SK-N-SH (cell line): ENCODE measurements at regions not wholly inside any gene's neighbourhood (a gene's known extent, or its start where the extent isn't known, plus 50 kb on each side); places are given as distances from the start of the nearest gene placed in this dataset.

ENCODE experiments used
- CTCF ChIA-PET: fragments of 300-600, 350-600 bp; formaldehyde crosslinking; extraction: SDS; loops from one replicate; lab custom pipeline; 2021; lab: Yijun Ruan, JAX
- POLR2A ChIA-PET: fragments of 350-600 bp; sonication (Branson Sonifier 250); formaldehyde crosslinking; extraction: SDS; loops from one replicate; lab custom pipeline; 2020; ENCODE audit warnings: antibody characterized with exemption, inconsistent platforms; lab: Yijun Ruan, JAX
- DNase-seq: peaks from one replicate; pipeline ENCODE4 v3.0.0; 2012
- H2AFZ ChIP-seq: fragments of 200-600 bp; sonication (generic); 2 replicates; pipeline ENCODE4 v1.8.1; 2016; ENCODE audit warnings: antibody characterized with exemption, mild to moderate bottlenecking, low read depth
- H3F3A ChIP-seq: fragments of 200-600 bp; sonication (generic); replicated peaks from 2 replicates; pipeline ENCODE3; 2016; ENCODE audit warnings: antibody characterized with exemption, mild to moderate bottlenecking; ENCODE audit not compliant: insufficient read depth
- H3K27ac ChIP-seq, 2 experiments: fragments of 200-500 bp in 1 of 2; fragments of 200-600 bp in 1 of 2; sonication (Bioruptor generic) in 1 of 2; sonication (generic), shearing (Covaris generic) in 1 of 2; 2 replicates each; pipeline versions ENCODE4 v1.5.1 to v1.6.1; 2014 to 2016; ENCODE audit warnings: low read depth in 2 of 2, inconsistent platforms in 1 of 2, low read length in 1 of 2, mild to moderate bottlenecking in 1 of 2, mixed read lengths in 1 of 2
- H3K27me3 ChIP-seq: fragments of 200-600 bp; sonication (generic), shearing (Covaris generic); 2 replicates; pipeline ENCODE4 v1.6.1; 2016; ENCODE audit warnings: mixed run types; ENCODE audit not compliant: insufficient read depth
- H3K36me3 ChIP-seq, 2 experiments: fragments of 200-500 bp in 1 of 2; fragments of 200-600 bp in 1 of 2; sonication (Bioruptor generic) in 1 of 2; sonication (generic) in 1 of 2; replicated peaks in 1 of 2; 2 replicates each; pipeline versions ENCODE3 to v1.5.1; 2014 to 2016; ENCODE audit warnings: low read length in 1 of 2, mild to moderate bottlenecking in 1 of 2; ENCODE audit not compliant: insufficient read depth in 2 of 2, control insufficient read depth in 1 of 2
- H3K4me1 ChIP-seq, 2 experiments: fragments of 200-500 bp in 1 of 2; fragments of 200-600 bp in 1 of 2; sonication (Bioruptor generic) in 1 of 2; sonication (generic), shearing (Covaris generic) in 1 of 2; 2 replicates each; pipeline versions ENCODE4 v1.5.1 to v1.6.1; 2014 to 2016; ENCODE audit warnings: low read depth in 1 of 2, low read length in 1 of 2, mixed run types in 1 of 2; ENCODE audit not compliant: insufficient read depth in 2 of 2, control insufficient read depth in 1 of 2
- H3K4me2 ChIP-seq: fragments of 200-600 bp; sonication (generic), shearing (Covaris generic); 2 replicates; pipeline ENCODE4 v1.6.1; 2017; ENCODE audit warnings: mixed run types
- H3K4me3 ChIP-seq, 2 experiments: fragments of 200-500 bp in 1 of 2; fragments of 200-600 bp in 1 of 2; sonication (Bioruptor generic) in 1 of 2; sonication (generic), shearing (Covaris generic) in 1 of 2; 2 replicates each; pipeline versions ENCODE4 v1.5.1 to v1.8.1; 2014 to 2016; ENCODE audit warnings: low read depth in 2 of 2, inconsistent platforms in 1 of 2, low read length in 1 of 2, mild to moderate bottlenecking in 1 of 2, mixed read lengths in 1 of 2, moderate library complexity in 1 of 2
- H3K79me2 ChIP-seq: fragments of 200-600 bp; sonication (generic); 2 replicates; pipeline ENCODE4 v1.8.1; 2017; ENCODE audit warnings: mild to moderate bottlenecking; ENCODE audit not compliant: insufficient read depth
- H3K9ac ChIP-seq: fragments of 200-600 bp; sonication (generic); 2 replicates; pipeline ENCODE4 v1.6.1; 2017; ENCODE audit warnings: mixed run types
- H3K9me2 ChIP-seq: fragments of 200-600 bp; sonication (generic); 2 replicates; pipeline ENCODE4 v1.6.1; 2017; ENCODE audit warnings: mixed run types
- H3K9me3 ChIP-seq: fragments of 200-600 bp; sonication (generic); 2 replicates; pipeline ENCODE4 v1.6.1; 2017; ENCODE audit warnings: mixed run types, mild to moderate bottlenecking, moderate library complexity
- H4K20me1 ChIP-seq: fragments of 200-600 bp; sonication (generic); 2 replicates; pipeline ENCODE4 v1.6.1; 2017; ENCODE audit warnings: mild to moderate bottlenecking, mixed run types; ENCODE audit not compliant: insufficient read depth
- CTCF ChIP-seq: fragments of 200-600 bp; sonication (generic); IDR thresholded peaks from 2 replicates; pipeline ENCODE4 v1.6.1; 2017; ENCODE audit warnings: antibody characterized with exemption, mild to moderate bottlenecking, moderate library complexity
- ELF1 ChIP-seq: IDR thresholded peaks from 2 replicates; pipeline ENCODE4 v1.4.0; 2012
- EP300 ChIP-seq, 2 experiments: IDR thresholded peaks; 2 replicates each; pipeline versions ENCODE4 v1.4.0 to v1.6.1; 2012; ENCODE audit warnings: borderline replicate concordance in 1 of 2, low read depth in 1 of 2, low read length in 1 of 2
- FOSL2 ChIP-seq: IDR thresholded peaks from 2 replicates; pipeline ENCODE4 v1.4.0; 2012; ENCODE audit warnings: low read depth, mild to moderate bottlenecking, moderate library complexity, borderline replicate concordance
- FOXJ3 ChIP-seq: sonication (generic); formaldehyde crosslinking; IDR thresholded peaks from 2 replicates; pipeline ENCODE4 v1.5.1; 2020; ENCODE audit warnings: mild to moderate bottlenecking, missing genetic modification reagents
- FOXM1 ChIP-seq: IDR thresholded peaks from 2 replicates; pipeline ENCODE4 v1.4.0; 2012; ENCODE audit warnings: low read depth, mild to moderate bottlenecking
- GATA2 ChIP-seq: sonication (generic); formaldehyde crosslinking; IDR thresholded peaks from 2 replicates; pipeline ENCODE4 v1.5.0; 2020; ENCODE audit warnings: mild to moderate bottlenecking, missing genetic modification reagents
- JUND ChIP-seq: IDR thresholded peaks from 2 replicates; pipeline ENCODE4 v1.4.0; 2012
- MEF2A ChIP-seq: IDR thresholded peaks from 2 replicates; pipeline ENCODE4 v1.4.0; 2012; ENCODE audit warnings: low read depth, borderline replicate concordance
- MXI1 ChIP-seq: IDR thresholded peaks from 2 replicates; pipeline ENCODE4 v1.6.1; 2012; ENCODE audit warnings: mild to moderate bottlenecking, low read depth, low read length, improper control_type of control experiment
- NFIC ChIP-seq: IDR thresholded peaks from 2 replicates; pipeline ENCODE4 v1.4.0; 2012; ENCODE audit warnings: borderline replicate concordance
- NRF1 ChIP-seq: IDR thresholded peaks from 2 replicates; pipeline ENCODE4 v1.6.1; 2012; ENCODE audit warnings: low read depth, mild to moderate bottlenecking, low read length
- RFX5 ChIP-seq: IDR thresholded peaks from 2 replicates; pipeline ENCODE4 v1.6.1; 2012; ENCODE audit warnings: mild to moderate bottlenecking, improper control_type of control experiment, low read length
- RXRA ChIP-seq: IDR thresholded peaks from 2 replicates; pipeline ENCODE4 v1.4.0; 2012; ENCODE audit warnings: low read depth, mild to moderate bottlenecking, borderline replicate concordance
- SIN3A ChIP-seq: IDR thresholded peaks from 2 replicates; pipeline ENCODE4 v1.6.1; 2012; ENCODE audit warnings: low read depth, mild to moderate bottlenecking, low read length, moderate library complexity, borderline replicate concordance
- SMC3 ChIP-seq: IDR thresholded peaks from 2 replicates; pipeline ENCODE4 v1.6.1; 2012; ENCODE audit warnings: low read depth, low read length, improper control_type of control experiment
- TEAD4 ChIP-seq: IDR thresholded peaks from 2 replicates; pipeline ENCODE4 v1.4.0; 2012; ENCODE audit warnings: mild to moderate bottlenecking, borderline replicate concordance; ENCODE audit not compliant: insufficient read depth
- USF1 ChIP-seq: IDR thresholded peaks from 2 replicates; pipeline ENCODE4 v1.4.0; 2012; ENCODE audit warnings: low read depth, borderline replicate concordance
- USF2 ChIP-seq: fragments of 150-350 bp; IDR thresholded peaks from 2 replicates; pipeline ENCODE4 v1.6.1; 2017; ENCODE audit warnings: antibody characterized with exemption, low read length, low read depth, borderline replicate concordance
- YY1 ChIP-seq: IDR thresholded peaks from 2 replicates; pipeline ENCODE4 v1.4.0; 2012; ENCODE audit warnings: low read depth, mild to moderate bottlenecking
- ZBTB33 ChIP-seq: IDR thresholded peaks from 2 replicates; pipeline ENCODE4 v1.4.0; 2012; ENCODE audit warnings: low read depth, borderline replicate concordance
- whole genome bisulfite sequencing: methylation state at CpG from one replicate; pipeline ENCODE4 v1.1.6; 2017; ENCODE audit warnings: low lambda C conversion rate; 5-methylcytosine and 5-hydroxymethylcytosine counted together

- TF ChIP-seq ZBTB33 (no peak), EP300 (IDR thresholded peaks at IDR 0.05; ENCODE audit: borderline replicate concordance in 1 of 2, low read depth in 1 of 2, low read length in 1 of 2) (no peak), FOSL2 (no peak), SMC3 (no peak), SIN3A (no peak), MEF2A (no peak), GATA2 (CRISPR knock-in tag) (no peak)
Measured at GRCh38 chr13:47803131-47803530, 197.9 kb downstream of the SUCLA2 start (continued).

- H3K79me2 ChIP-seq, result no peaks in the 10 kb centered on the region
- 41% methylated on average over 3 of the region's 3 CpGs for WGBS
- POLR2A ChIA-PET, result no interaction called here
Measured at GRCh38 chr13:47801555-47801954, 199.5 kb downstream of the SUCLA2 start.

More at GRCh38 chr13:47801555-47801954, 199.5 kb downstream of the SUCLA2 start:
- no peak overlapping the region for H3K9ac ChIP-seq
- no peak for TF ChIP-seq RFX5
- TF ChIP-seq NFIC, result no peak
- no peak for TF ChIP-seq USF1
- no peak for TF ChIP-seq MXI1
- TF ChIP-seq FOXM1, result no peak
- TF ChIP-seq JUND, result no peak
- TF ChIP-seq CTCF, result no peak
- TF ChIP-seq RXRA, result no peak
- TF ChIP-seq ELF1, result no peak
- no peak for TF ChIP-seq FOSL2
- TF ChIP-seq YY1, result no peak
- TF ChIP-seq TEAD4, result no peak
- TF ChIP-seq USF2, result no peak
- no peak for TF ChIP-seq FOXJ3 (CRISPR knock-in tag)
- TF ChIP-seq NRF1, result no peak
- TF ChIP-seq ZBTB33, result no peak
- TF ChIP-seq, all 33 proteins: peak for 0
- Histone ChIP-seq H4K20me1 (no peaks in the 10 kb centered on the region), H3K4me2 (no peak overlapping the region), H3K4me3 (no peak overlapping the region), H3F3A (no peaks in the 10 kb centered on the region), H3K27ac (no peak overlapping the region), H3K36me3 (peaks cover 0 to 3% of the 10 kb centered on the region in 2 experiments), H3K9me3 (no peaks in the 10 kb centered on the region), H2AFZ (no peak overlapping the region), H3K9me2 (no peaks in the 10 kb centered on the region), H3K4me1 (no peaks in the 10 kb centered on the region), H3K27me3 (no peaks in the 10 kb centered on the region)
- DNase-seq, result no peak
- CTCF ChIA-PET, result no interaction called here
